ENCODE measurements at regions not wholly inside any gene's neighbourhood (a gene's known extent, or its start where the extent isn't known, plus 50 kb on each side); places are given as distances from the start of the nearest gene placed in this dataset.

DNA sequence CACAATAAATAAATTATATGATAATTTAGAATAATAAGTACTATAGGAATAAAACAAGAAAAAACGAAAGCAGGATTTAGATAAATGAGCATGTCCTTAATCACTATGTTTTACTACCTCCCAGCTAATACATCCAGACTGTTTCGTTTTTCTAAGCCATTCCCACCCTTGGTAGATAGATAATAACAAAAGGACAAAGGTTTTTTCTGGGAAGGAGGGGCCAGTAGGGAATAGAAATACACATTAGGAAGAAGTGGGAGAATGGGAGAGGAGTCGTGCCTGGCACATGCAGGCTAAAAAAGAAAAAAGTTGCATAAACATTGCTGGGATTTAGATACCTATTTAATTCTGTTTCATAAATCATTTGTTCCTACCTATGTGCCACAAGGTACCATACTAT lies 97.1 kb downstream of the MTX3 start (continued):
- TF ChIP-seq SAP30 (IDR thresholded peaks at IDR 0.05; ENCODE audit: insufficient read depth, insufficient replicate concordance, low read length) (no peak), CBX5 (IDR thresholded peaks at IDR 0.05; ENCODE audit: low read depth, low read length) (no peak), EZH2 (IDR thresholded peaks at IDR 0.05; ENCODE audit: low read depth, low read length, severe bottlenecking) (no peak), CBX8 (IDR thresholded peaks at IDR 0.05; ENCODE audit: borderline replicate concordance, low read depth, low read length) (no peak), YY1 (IDR thresholded peaks at IDR 0.05; ENCODE audit: low read depth, low read length) (no peak)
